Skeletal muscle tissue (tissue), 3 donors: ENCODE measurements at regions not wholly inside any gene's neighbourhood (a gene's known extent, or its start where the extent isn't known, plus 50 kb on each side); places are given as distances from the start of the nearest gene placed in this dataset.
"Not testable (repeated sequence)": the region's sequence is repeated elsewhere in the genome, so short reads cannot be mapped to it uniquely, and the experiment has no call there.

Experiments used
- H3K27ac ChIP-seq: one replicate; pipeline ENCODE4 v1.7.0; 2013; ENCODE audit warnings: mild to moderate bottlenecking, low read depth, low read length, inconsistent platforms
- H3K27me3 ChIP-seq, 3 donors: one replicate each; pipeline ENCODE4 v1.7.0; 2013; ENCODE audit warnings: low read length in 3 of 3; ENCODE audit not compliant: control insufficient read depth in 3 of 3, insufficient read depth in 3 of 3
- H3K36me3 ChIP-seq, 3 donors: one replicate each; pipeline ENCODE4 v1.7.0; 2013; ENCODE audit warnings: low read length in 3 of 3; ENCODE audit not compliant: control insufficient read depth in 3 of 3, insufficient read depth in 3 of 3
- H3K4me1 ChIP-seq, 3 donors: one replicate each; pipeline ENCODE4 v1.7.0; 2013; ENCODE audit warnings: low read length in 3 of 3, mild to moderate bottlenecking in 3 of 3; ENCODE audit not compliant: control insufficient read depth in 3 of 3, insufficient read depth in 3 of 3
- H3K4me3 ChIP-seq, 3 donors: one replicate each; pipeline ENCODE4 v1.7.0; 2013; ENCODE audit warnings: low read length in 3 of 3
- H3K9ac ChIP-seq, 3 donors: one replicate each; pipeline ENCODE4 v1.7.0; 2013; ENCODE audit warnings: low read length in 3 of 3, mild to moderate bottlenecking in 3 of 3, moderate library complexity in 2 of 3, low read depth in 1 of 3
- H3K9me3 ChIP-seq, 3 donors: one replicate each; pipeline ENCODE4 v1.7.0; 2013; ENCODE audit warnings: low read length in 3 of 3; ENCODE audit not compliant: control insufficient read depth in 3 of 3
- donor health status: Osteomylitis.

DNA sequence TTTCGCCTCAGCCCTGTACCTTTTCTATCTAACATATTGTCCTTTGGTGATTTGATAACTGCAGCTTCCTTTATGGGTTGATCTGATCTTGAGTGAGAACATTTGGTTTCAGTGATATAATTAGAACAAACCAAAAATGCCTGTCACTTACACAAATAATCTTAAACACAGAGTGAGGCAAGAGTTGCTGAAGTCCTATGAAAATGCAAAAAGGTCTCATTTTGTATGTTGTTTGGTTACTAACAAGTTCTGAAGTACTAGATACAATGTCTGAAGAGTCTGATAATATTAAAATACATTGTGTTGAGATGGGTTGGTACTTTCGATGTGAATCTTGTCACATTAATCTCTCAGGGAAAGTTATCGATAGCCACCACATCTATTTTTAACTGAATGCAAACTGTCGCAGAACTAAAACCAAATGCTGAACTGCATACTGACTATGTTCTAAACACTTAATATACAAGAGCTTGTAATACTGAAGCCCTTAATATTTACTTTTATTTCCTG lies 70.4 kb upstream of the TMED7 start:
- Histone ChIP-seq H3K4me3 (no peak overlapping the region), H3K27me3 (no peaks in the 10 kb centered on the region), H3K4me1 (no peaks in the 10 kb centered on the region), H3K9me3 (no peaks in the 10 kb centered on the region), H3K36me3 (no peaks in the 10 kb centered on the region), H3K9ac (no peak overlapping the region), H3K27ac (no peak overlapping the region)

DNA sequence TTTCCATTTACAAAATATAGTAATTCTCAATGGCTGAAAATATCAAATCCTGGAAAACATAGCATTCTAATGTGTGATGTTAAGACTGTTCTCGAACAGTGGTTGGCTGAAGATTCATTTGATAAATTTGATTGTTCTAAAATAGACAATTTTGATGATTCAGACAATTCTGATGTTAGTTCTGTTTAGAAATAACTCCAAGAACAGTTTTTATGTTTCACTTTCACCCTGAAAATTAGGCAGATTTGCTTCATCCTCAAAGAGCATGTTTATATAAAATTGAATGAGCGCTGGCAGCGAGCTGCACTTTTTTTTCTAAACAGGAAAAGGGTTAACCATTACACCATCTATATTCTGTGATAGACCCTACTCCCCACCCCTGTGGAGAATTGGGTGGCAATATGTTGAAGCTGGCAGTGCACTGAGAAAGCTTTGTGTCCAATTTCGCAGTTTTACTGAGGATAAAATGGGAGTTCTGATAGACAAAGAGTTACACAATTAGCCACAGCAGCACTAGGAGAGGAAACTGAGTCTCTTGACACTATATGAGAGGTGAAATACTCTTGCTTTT lies 69.6 kb upstream of the TMED7 start:
- Histone ChIP-seq H3K36me3 (no peaks in the 10 kb centered on the region), H3K27me3 (no peaks in the 10 kb centered on the region), H3K4me1 (no peaks in the 10 kb centered on the region), H3K9me3 (no peaks in the 10 kb centered on the region), H3K27ac (no peak overlapping the region), H3K4me3 (no peak overlapping the region), H3K9ac (no peak overlapping the region)

DNA sequence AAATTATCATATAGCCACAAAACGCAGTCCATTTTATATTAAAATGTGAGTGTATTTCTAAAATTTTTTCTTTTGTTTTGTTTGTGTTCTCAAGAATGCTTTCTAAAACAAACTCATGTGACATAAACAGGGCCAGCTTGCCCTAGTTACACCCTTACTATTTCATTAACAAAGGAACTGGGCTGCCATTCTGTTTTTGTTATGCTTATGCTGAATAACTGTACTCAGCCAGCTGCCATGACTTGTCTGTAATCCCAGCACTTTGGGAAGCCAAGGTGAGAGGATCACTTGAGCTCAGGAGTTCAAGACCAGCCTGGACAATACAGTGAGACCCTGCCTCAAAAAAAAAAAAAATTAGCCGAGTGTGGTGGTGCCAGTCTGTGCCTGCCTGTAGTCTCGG lies 66.0 kb upstream of the TMED7 start:
- H3K27ac ChIP-seq, H3K9ac ChIP-seq, H3K27me3 ChIP-seq, H3K36me3 ChIP-seq, H3K9me3 ChIP-seq, H3K4me1 ChIP-seq, H3K4me3 ChIP-seq: not testable (repeated sequence)

DNA sequence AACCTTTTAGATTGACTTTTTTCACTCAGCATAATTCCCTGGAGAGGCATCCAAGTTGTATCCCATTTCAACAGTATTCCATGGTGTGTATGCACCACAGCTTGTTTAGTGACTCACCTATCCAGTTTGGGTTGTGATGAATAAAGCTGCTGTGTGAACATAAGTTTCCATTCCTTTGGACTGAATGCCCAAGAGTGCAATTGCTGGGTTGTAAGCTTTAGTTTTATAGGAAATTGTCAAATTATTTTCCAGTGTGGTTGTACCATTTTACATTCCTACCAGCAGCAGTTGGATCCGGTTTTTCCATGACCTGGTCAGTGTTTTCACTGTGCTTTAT lies 60.9 kb upstream of the TMED7 start:
- no peaks in the 10 kb centered on the region for H3K36me3 ChIP-seq
- no peak overlapping the region for H3K27ac ChIP-seq
- peaks cover 0 to 2% (median 0%) of the 10 kb centered on the region in 3 donors for H3K9me3 ChIP-seq
- no peak overlapping the region for H3K9ac ChIP-seq
- H3K27me3 ChIP-seq: no peaks in the 10 kb centered on the region
- no peak overlapping the region for H3K4me3 ChIP-seq
- H3K4me1 ChIP-seq: peaks cover 0 to 2% (median 0%) of the 10 kb centered on the region in 3 donors

DNA sequence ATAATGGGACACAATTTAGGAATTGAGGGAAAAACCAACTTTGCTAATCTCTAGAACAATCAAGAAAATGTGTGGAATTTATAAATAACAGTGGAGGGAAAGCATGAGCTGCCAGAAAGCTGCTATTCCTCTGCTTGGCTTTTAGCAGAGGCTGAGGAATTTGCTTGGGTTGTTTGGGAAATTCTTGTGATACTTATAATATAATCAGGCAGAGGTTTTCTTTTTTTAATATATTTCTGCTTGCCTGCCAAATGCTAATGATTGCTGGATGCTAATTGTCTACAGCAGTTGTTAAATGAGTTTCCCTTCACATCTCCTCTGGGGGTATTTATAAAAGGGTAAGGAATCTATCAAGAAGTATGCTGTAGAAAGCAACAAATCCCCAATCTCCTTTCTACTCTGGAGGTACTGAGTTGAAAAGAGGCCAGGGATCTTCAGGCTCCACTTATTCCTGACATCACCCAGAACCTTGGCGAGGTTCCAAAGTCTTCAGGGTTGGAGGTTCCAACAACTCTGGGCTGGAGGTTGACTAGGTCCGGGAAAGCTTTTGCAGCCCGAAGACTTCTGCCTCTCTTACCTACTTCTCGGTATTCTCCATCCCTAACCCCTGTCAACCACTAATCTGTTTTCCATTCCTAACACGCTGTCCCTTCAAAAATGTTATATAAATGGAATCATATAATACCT lies 60.4 kb upstream of the TMED7 start:
- H3K36me3 ChIP-seq: no peaks in the 10 kb centered on the region
- peak overlapping the region; percentile 45 for H3K27ac ChIP-seq
- H3K9ac ChIP-seq: no peak overlapping the region
- no peaks in the 10 kb centered on the region for H3K27me3 ChIP-seq
- H3K9me3 ChIP-seq: peaks cover 0 to 2% (median 0%) of the 10 kb centered on the region in 3 donors
- H3K4me3 ChIP-seq: no peak overlapping the region
- H3K4me1 ChIP-seq: peaks cover 0 to 2% (median 0%) of the 10 kb centered on the region in 3 donors

DNA sequence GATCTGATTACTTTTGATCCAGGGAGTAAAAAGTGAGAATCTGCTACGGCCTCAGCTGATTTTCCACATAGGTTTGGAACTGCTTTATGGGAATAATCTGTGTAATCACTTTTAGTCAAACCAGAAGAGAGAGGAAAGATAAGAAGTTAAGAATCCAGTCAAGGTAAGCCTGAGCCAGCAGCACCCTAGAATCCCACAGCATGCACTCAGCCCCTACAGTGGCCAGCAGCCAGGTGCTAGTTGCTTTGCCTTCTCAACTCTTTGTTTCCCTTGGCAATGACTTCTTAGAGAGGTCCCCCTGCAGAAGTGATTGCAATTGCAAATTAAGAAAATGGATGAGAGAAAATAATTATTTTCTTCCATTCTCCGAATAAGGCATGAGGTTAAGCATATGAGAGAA lies 59.7 kb upstream of the TMED7 start:
- H3K9ac ChIP-seq: no peak overlapping the region
- peaks cover 0 to 2% (median 0%) of the 10 kb centered on the region in 3 donors for H3K9me3 ChIP-seq
- no peak overlapping the region for H3K4me3 ChIP-seq
- no peaks in the 10 kb centered on the region for H3K27me3 ChIP-seq
- H3K4me1 ChIP-seq: peaks cover 0 to 2% (median 0%) of the 10 kb centered on the region in 3 donors
- H3K27ac ChIP-seq: peak overlapping the region; percentile 45
- no peaks in the 10 kb centered on the region for H3K36me3 ChIP-seq

DNA sequence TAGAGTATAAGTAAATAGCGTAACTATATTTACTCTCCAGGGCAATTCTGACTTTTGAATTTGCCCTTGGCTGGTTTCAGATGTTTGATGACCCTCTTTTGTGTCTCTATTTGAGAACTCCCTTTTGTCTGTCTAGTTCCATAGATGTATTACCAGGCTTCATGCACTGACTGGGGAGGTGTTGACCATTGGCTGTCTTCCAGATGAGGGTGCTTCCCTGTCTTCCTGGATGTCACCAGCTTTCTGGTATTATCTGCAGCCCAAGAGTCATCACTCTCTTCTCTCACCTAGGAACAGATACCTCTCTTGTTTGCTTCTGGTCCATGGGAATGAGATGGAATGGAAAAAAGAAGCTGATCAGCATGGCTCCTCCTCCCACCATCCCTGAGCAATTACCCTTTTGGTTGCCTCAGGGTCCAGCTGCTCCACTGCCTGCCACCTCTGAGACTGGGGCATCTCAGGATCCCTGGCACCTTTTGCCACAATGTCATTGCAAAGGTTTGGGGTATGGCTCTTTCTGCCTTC lies 58.7 kb upstream of the TMED7 start:
- Histone ChIP-seq H3K9me3 (peaks cover 0 to 2% (median 0%) of the 10 kb centered on the region in 3 donors), H3K4me1 (peaks cover 0 to 2% (median 0%) of the 10 kb centered on the region in 3 donors), H3K36me3 (no peaks in the 10 kb centered on the region), H3K9ac (no peak overlapping the region), H3K27me3 (no peaks in the 10 kb centered on the region), H3K4me3 (no peak overlapping the region), H3K27ac (no peak overlapping the region)

DNA sequence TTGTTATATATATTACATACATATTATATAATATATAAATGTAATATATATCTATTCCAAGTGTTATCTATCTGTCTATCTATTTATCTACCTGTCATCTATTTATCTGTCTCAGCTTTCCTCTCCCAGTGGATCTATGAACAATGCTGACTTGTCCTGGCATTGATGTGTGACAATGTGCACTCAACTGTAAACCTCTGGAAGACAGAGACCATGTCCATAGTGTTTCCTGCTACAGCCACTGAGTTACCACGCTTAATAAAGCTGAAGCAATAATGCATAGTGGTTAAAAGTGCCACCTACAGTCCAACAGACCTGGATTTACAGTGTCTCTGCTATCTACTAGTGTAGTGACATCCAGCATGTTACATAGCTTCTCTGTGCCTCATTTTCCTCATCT lies 57.2 kb upstream of the TMED7 start:
- Histone ChIP-seq H3K27ac (no peak overlapping the region), H3K27me3 (no peaks in the 10 kb centered on the region), H3K9ac (no peak overlapping the region), H3K4me1 (peaks cover 0 to 2% (median 0%) of the 10 kb centered on the region in 3 donors), H3K4me3 (no peak overlapping the region), H3K36me3 (no peaks in the 10 kb centered on the region), H3K9me3 (peaks cover 0 to 2% (median 0%) of the 10 kb centered on the region in 3 donors)
